Astrocyte of the hippocampus (primary cell): ENCODE measurements at regions not wholly inside any gene's neighbourhood (a gene's known extent, or its start where the extent isn't known, plus 50 kb on each side); places are given as distances from the start of the nearest gene placed in this dataset.
"Not testable (repeated sequence)": the region's sequence is repeated elsewhere in the genome, so short reads cannot be mapped to it uniquely, and the experiment has no call there.

Experiments used
- DNase-seq: peaks from one replicate; pipeline ENCODE4 v3.0.0; 2011; ENCODE audit warnings: low read depth, low spot score

- no peak for DNase-seq
Observed at GRCh38 chrX:16319929-16320328, 152.6 kb downstream of the MAGEB17 start.

- DNase-seq: peak; percentile 23
Observed at GRCh38 chrX:16320765-16321355, 153.6 kb downstream of the MAGEB17 start.

GRCh38 chrX:16333453-16333852 lies 166.2 kb downstream of the MAGEB17 start:
- peak; percentile 34 for DNase-seq

GRCh38 chrX:16335181-16335580 lies 167.9 kb downstream of the MAGEB17 start:
- no peak for DNase-seq

- DNase-seq: no peak
Observed at GRCh38 chrX:16347968-16348670, 180.8 kb downstream of the MAGEB17 start.

GRCh38 chrX:16357902-16358301 lies 190.6 kb downstream of the MAGEB17 start:
- DNase-seq: no peak

GRCh38 chrX:16360056-16360455 lies 192.8 kb downstream of the MAGEB17 start:
- not testable (repeated sequence) for DNase-seq

GRCh38 chrX:16368696-16369095 lies 201.4 kb downstream of the MAGEB17 start:
- peak; percentile 30 for DNase-seq

GRCh38 chrX:16376056-16376455 lies 208.8 kb downstream of the MAGEB17 start:
- peak; percentile 4 for DNase-seq

GRCh38 chrX:16386126-16386525 lies 218.8 kb downstream of the MAGEB17 start:
- no peak for DNase-seq

GRCh38 chrX:16392597-16392996 lies 225.3 kb downstream of the MAGEB17 start:
- DNase-seq: no peak

- no peak for DNase-seq
Observed at GRCh38 chrX:16394290-16394689, 227.0 kb downstream of the MAGEB17 start.

GRCh38 chrX:16403808-16404207 lies 236.5 kb downstream of the MAGEB17 start:
- no peak for DNase-seq

- no peak for DNase-seq
Observed at GRCh38 chrX:16416588-16416987, 233.4 kb upstream of the S100G start.

- no peak for DNase-seq
Observed at GRCh38 chrX:16418650-16419049, 231.3 kb upstream of the S100G start.

GRCh38 chrX:16427668-16428067 lies 222.3 kb upstream of the S100G start:
- DNase-seq: no peak

- DNase-seq: no peak
Observed at GRCh38 chrX:16429406-16429805, 220.6 kb upstream of the S100G start.

GRCh38 chrX:16431266-16431665 lies 218.7 kb upstream of the S100G start:
- no peak for DNase-seq

GRCh38 chrX:16433021-16433420 lies 216.9 kb upstream of the S100G start:
- no peak for DNase-seq

- DNase-seq: no peak
Observed at GRCh38 chrX:16435399-16435986, 214.5 kb upstream of the S100G start.

- peak; percentile 82 for DNase-seq
Observed at GRCh38 chrX:16436348-16437188, 213.4 kb upstream of the S100G start.

- no peak for DNase-seq
Observed at GRCh38 chrX:16440446-16440845, 209.5 kb upstream of the S100G start.
